HL-60 (cell line): ENCODE measurements at regions not wholly inside any gene's neighbourhood (a gene's known extent, or its start where the extent isn't known, plus 50 kb on each side); places are given as distances from the start of the nearest gene placed in this dataset.
"Not testable (repeated sequence)": the region's sequence is repeated elsewhere in the genome, so short reads cannot be mapped to it uniquely, and the experiment has no call there.

ENCODE experiments used
- DNase-seq, 2 experiments: peaks; one replicate each; pipeline ENCODE4 v3.0.0-alpha.2; 2010 to 2020; ENCODE audit warnings: low read depth in 1 of 2, low spot score in 1 of 2
- H3K27ac ChIP-seq: fragments of 250-450 bp; sonication (Bioruptor Pico); replicated peaks from 2 replicates; pipeline ENCODE4 v1.5.1; 2020; ENCODE audit warnings: mild to moderate bottlenecking, moderate library complexity
- H3K27me3 ChIP-seq: fragments of 250-450 bp; sonication (Bioruptor Pico); 2 replicates; pipeline ENCODE4 v1.5.1; 2021; ENCODE audit warnings: mild to moderate bottlenecking, moderate library complexity; ENCODE audit not compliant: insufficient read depth, poor library complexity, severe bottlenecking
- H3K4me3 ChIP-seq: replicated peaks from 2 replicates; pipeline ENCODE4 v1.5.1; 2011; ENCODE audit warnings: mild to moderate bottlenecking, control low read depth, low read length; ENCODE audit not compliant: insufficient read depth
- GABPA ChIP-seq: IDR thresholded peaks from 2 replicates; pipeline ENCODE4 v1.6.1; 2012; ENCODE audit warnings: low read depth
- POLR2AphosphoS5 ChIP-seq: IDR thresholded peaks from 2 replicates; pipeline ENCODE4 v1.6.1; 2012; ENCODE audit warnings: low read depth
- REST ChIP-seq: IDR thresholded peaks from 2 replicates; pipeline ENCODE4 v1.6.1; 2012; ENCODE audit warnings: low read depth; ENCODE audit not compliant: insufficient replicate concordance
- SPI1 ChIP-seq: IDR thresholded peaks from 2 replicates; pipeline ENCODE4 v1.6.1; 2012; ENCODE audit warnings: low read depth, mild to moderate bottlenecking, borderline replicate concordance
- TF ChIP-seq, protein P1 (sequence below): IDR thresholded peaks from one replicate; pipeline ENCODE4 v1.5.1; 2011; ENCODE audit warnings: low read length, control low read depth, inconsistent platforms; ENCODE audit not compliant: insufficient read depth

DNA sequence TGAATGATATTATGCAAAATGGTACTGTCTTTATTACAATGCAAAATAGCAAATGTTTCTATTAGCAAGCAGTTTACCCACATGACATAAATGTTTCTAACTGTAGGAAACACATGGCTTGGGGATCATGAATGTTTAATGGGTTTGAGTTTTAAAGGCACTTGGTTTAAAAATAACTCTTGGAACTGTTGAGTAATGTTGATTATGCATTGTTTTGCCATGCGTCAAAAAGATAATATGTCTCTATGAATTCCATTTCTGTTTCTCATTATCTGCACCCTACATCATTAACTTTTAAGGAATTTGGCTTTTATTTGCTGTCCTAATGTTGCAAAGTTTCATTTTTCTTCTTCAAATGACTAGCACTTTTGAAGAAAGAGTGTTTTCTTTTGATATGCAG is 1355.5 kb downstream of the SUCLG1 start:
- Histone ChIP-seq H3K27ac (no peak overlapping the region), H3K4me3 (no peak overlapping the region), H3K27me3 (no peaks in the 10 kb centered on the region)
- DNase-seq: no peak
- TF ChIP-seq, protein P1, sequence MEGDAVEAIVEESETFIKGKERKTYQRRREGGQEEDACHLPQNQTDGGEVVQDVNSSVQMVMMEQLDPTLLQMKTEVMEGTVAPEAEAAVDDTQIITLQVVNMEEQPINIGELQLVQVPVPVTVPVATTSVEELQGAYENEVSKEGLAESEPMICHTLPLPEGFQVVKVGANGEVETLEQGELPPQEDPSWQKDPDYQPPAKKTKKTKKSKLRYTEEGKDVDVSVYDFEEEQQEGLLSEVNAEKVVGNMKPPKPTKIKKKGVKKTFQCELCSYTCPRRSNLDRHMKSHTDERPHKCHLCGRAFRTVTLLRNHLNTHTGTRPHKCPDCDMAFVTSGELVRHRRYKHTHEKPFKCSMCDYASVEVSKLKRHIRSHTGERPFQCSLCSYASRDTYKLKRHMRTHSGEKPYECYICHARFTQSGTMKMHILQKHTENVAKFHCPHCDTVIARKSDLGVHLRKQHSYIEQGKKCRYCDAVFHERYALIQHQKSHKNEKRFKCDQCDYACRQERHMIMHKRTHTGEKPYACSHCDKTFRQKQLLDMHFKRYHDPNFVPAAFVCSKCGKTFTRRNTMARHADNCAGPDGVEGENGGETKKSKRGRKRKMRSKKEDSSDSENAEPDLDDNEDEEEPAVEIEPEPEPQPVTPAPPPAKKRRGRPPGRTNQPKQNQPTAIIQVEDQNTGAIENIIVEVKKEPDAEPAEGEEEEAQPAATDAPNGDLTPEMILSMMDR: no peak
- TF ChIP-seq GABPA (no peak), REST (no peak), POLR2AphosphoS5 (no peak), SPI1 (no peak)

GRCh38 chr2:83089051-83089450 is 1370.0 kb downstream of the SUCLG1 start:
- not testable (repeated sequence) for H3K27me3 ChIP-seq, DNase-seq, H3K4me3 ChIP-seq, H3K27ac ChIP-seq

DNA sequence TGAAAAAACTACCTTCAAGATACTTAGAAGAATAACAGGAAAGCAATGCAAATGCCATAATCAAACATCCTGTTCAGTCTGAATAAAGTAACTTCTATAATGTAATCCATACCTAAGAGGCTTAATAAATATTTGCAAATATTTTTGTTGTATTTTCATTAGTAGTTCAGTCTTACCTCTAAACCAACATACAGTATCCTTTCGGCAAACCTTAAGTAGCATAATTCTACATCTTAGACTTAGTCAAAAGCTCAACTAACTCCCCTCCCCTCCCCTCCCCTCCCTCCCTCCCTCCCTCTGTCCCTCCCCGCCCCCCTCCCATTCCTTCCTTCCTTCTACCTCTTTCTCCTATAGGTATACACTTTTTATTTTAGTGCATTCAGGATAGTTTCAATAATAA is 1373.2 kb downstream of the SUCLG1 start:
- Histone ChIP-seq H3K27me3 (no peaks in the 10 kb centered on the region), H3K4me3 (no peak overlapping the region), H3K27ac (no peak overlapping the region)
- TF ChIP-seq REST: no peak
- TF ChIP-seq SPI1: no peak
- TF ChIP-seq, protein P1: no peak
- TF ChIP-seq GABPA: no peak
- TF ChIP-seq POLR2AphosphoS5: no peak
- DNase-seq: no peak

GRCh38 chr2:83081826-83082690 is 1377.0 kb downstream of the SUCLG1 start:
- H3K4me3 ChIP-seq: no peak overlapping the region
- no peak for DNase-seq
- no peaks in the 10 kb centered on the region for H3K27me3 ChIP-seq
- no peak for TF ChIP-seq POLR2AphosphoS5
- no peak for TF ChIP-seq SPI1
- no peak for TF ChIP-seq GABPA
- no peak for TF ChIP-seq REST
- TF ChIP-seq, protein P1: no peak
- no peak overlapping the region for H3K27ac ChIP-seq
